ENCODE measurements at regions not wholly inside any gene's neighbourhood (a gene's known extent, or its start where the extent isn't known, plus 50 kb on each side); places are given as distances from the start of the nearest gene placed in this dataset.
A peak's percentile ranks its signal among the peaks of the same experiment; 100 is the strongest.
"Not testable (repeated sequence)": the region's sequence is repeated elsewhere in the genome, so short reads cannot be mapped to it uniquely, and the experiment has no call there.

GRCh38 chr21:5117666-5118295 lies 5403.6 kb upstream of the TPTE start:
- H3K27ac ChIP-seq; H3K9me3 ChIP-seq; H3K27me3 ChIP-seq; H3K36me3 ChIP-seq; H3K4me1 ChIP-seq (ENCODE audit: control insufficient read depth in 1 of 2, insufficient read depth in 1 of 2, low read depth in 1 of 2, low read length in 1 of 2); H3K4me3 ChIP-seq (ENCODE audit: low read depth in 1 of 2, low read length in 1 of 2): not testable (repeated sequence)

GRCh38 chr21:5118296-5118679 lies 5403.1 kb upstream of the TPTE start:
- H3K4me3 ChIP-seq (ENCODE audit: low read depth in 1 of 2, low read length in 1 of 2); H3K27ac ChIP-seq; H3K9me3 ChIP-seq; H3K36me3 ChIP-seq; H3K27me3 ChIP-seq; H3K4me1 ChIP-seq (ENCODE audit: control insufficient read depth in 1 of 2, insufficient read depth in 1 of 2, low read depth in 1 of 2, low read length in 1 of 2): not testable (repeated sequence)

- H3K27ac ChIP-seq; H3K9me3 ChIP-seq; H3K36me3 ChIP-seq; H3K27me3 ChIP-seq; H3K4me3 ChIP-seq (ENCODE audit: low read depth in 1 of 2, low read length in 1 of 2); H3K4me1 ChIP-seq (ENCODE audit: control insufficient read depth in 1 of 2, insufficient read depth in 1 of 2, low read depth in 1 of 2, low read length in 1 of 2): not testable (repeated sequence)
Measured at GRCh38 chr21:5119179-5119578, 5402.2 kb upstream of the TPTE start.

- H3K27me3 ChIP-seq; H3K4me1 ChIP-seq (ENCODE audit: control insufficient read depth in 1 of 2, insufficient read depth in 1 of 2, low read depth in 1 of 2, low read length in 1 of 2); H3K9me3 ChIP-seq; H3K36me3 ChIP-seq; H3K27ac ChIP-seq; H3K4me3 ChIP-seq (ENCODE audit: low read depth in 1 of 2, low read length in 1 of 2): not testable (repeated sequence)
Measured at GRCh38 chr21:5121399-5121798, 5400.0 kb upstream of the TPTE start.

- H3K36me3 ChIP-seq; H3K4me3 ChIP-seq (ENCODE audit: low read depth in 1 of 2, low read length in 1 of 2); H3K27ac ChIP-seq; H3K9me3 ChIP-seq; H3K4me1 ChIP-seq (ENCODE audit: control insufficient read depth in 1 of 2, insufficient read depth in 1 of 2, low read depth in 1 of 2, low read length in 1 of 2); H3K27me3 ChIP-seq: not testable (repeated sequence)
Measured at GRCh38 chr21:5121849-5122248, 5399.5 kb upstream of the TPTE start.

GRCh38 chr21:5123655-5124054 lies 5397.7 kb upstream of the TPTE start:
- not testable (repeated sequence) for H3K4me3 ChIP-seq (ENCODE audit: low read depth in 1 of 2, low read length in 1 of 2); H3K27me3 ChIP-seq
- TF ChIP-seq CTCF (IDR thresholded peaks at IDR 0.05) = peak; percentile 51

GRCh38 chr21:5128261-5128660 lies 5393.1 kb upstream of the TPTE start:
- H3K27ac ChIP-seq; H3K27me3 ChIP-seq; H3K4me1 ChIP-seq (ENCODE audit: control insufficient read depth in 1 of 2, insufficient read depth in 1 of 2, low read depth in 1 of 2, low read length in 1 of 2); H3K36me3 ChIP-seq; H3K9me3 ChIP-seq: not testable (repeated sequence)
- H3K4me3 ChIP-seq (ENCODE audit: low read depth in 1 of 2, low read length in 1 of 2) = peak overlapping the region; percentile 50 to 53

More at GRCh38 chr21:5123655-5124054, 5397.7 kb upstream of the TPTE start:
- not testable (repeated sequence) for H3K27ac ChIP-seq; H3K4me1 ChIP-seq (ENCODE audit: control insufficient read depth in 1 of 2, insufficient read depth in 1 of 2, low read depth in 1 of 2, low read length in 1 of 2); H3K36me3 ChIP-seq; H3K9me3 ChIP-seq

- not testable (repeated sequence) for H3K4me1 ChIP-seq (ENCODE audit: control insufficient read depth in 1 of 2, insufficient read depth in 1 of 2, low read depth in 1 of 2, low read length in 1 of 2)
Measured at GRCh38 chr21:5133824-5134223, 5387.6 kb upstream of the TPTE start.

GRCh38 chr21:5136406-5136805 lies 5385.0 kb upstream of the TPTE start:
- H3K27me3 ChIP-seq; H3K36me3 ChIP-seq; H3K27ac ChIP-seq; H3K9me3 ChIP-seq; H3K4me1 ChIP-seq (ENCODE audit: control insufficient read depth in 1 of 2, insufficient read depth in 1 of 2, low read depth in 1 of 2, low read length in 1 of 2); H3K4me3 ChIP-seq (ENCODE audit: low read depth in 1 of 2, low read length in 1 of 2): not testable (repeated sequence)

More at GRCh38 chr21:5133824-5134223, 5387.6 kb upstream of the TPTE start:
- not testable (repeated sequence) for H3K27ac ChIP-seq; H3K4me3 ChIP-seq (ENCODE audit: low read depth in 1 of 2, low read length in 1 of 2); H3K9me3 ChIP-seq; H3K36me3 ChIP-seq; H3K27me3 ChIP-seq

- not testable (repeated sequence) for H3K9me3 ChIP-seq; H3K27ac ChIP-seq; H3K36me3 ChIP-seq; H3K4me3 ChIP-seq (ENCODE audit: low read depth in 1 of 2, low read length in 1 of 2); H3K27me3 ChIP-seq; H3K4me1 ChIP-seq (ENCODE audit: control insufficient read depth in 1 of 2, insufficient read depth in 1 of 2, low read depth in 1 of 2, low read length in 1 of 2)
Measured at GRCh38 chr21:5137006-5137405, 5384.4 kb upstream of the TPTE start.

GRCh38 chr21:5138687-5139086 lies 5382.7 kb upstream of the TPTE start:
- H3K27ac ChIP-seq; H3K4me1 ChIP-seq (ENCODE audit: control insufficient read depth in 1 of 2, insufficient read depth in 1 of 2, low read depth in 1 of 2, low read length in 1 of 2); H3K36me3 ChIP-seq; H3K27me3 ChIP-seq; H3K4me3 ChIP-seq (ENCODE audit: low read depth in 1 of 2, low read length in 1 of 2); H3K9me3 ChIP-seq: not testable (repeated sequence)

- H3K27ac ChIP-seq; H3K27me3 ChIP-seq; H3K4me1 ChIP-seq (ENCODE audit: control insufficient read depth in 1 of 2, insufficient read depth in 1 of 2, low read depth in 1 of 2, low read length in 1 of 2); H3K4me3 ChIP-seq (ENCODE audit: low read depth in 1 of 2, low read length in 1 of 2); H3K36me3 ChIP-seq; H3K9me3 ChIP-seq: not testable (repeated sequence)
Measured at GRCh38 chr21:5139528-5139927, 5381.9 kb upstream of the TPTE start.

GRCh38 chr21:5143011-5143410 lies 5378.4 kb upstream of the TPTE start:
- not testable (repeated sequence) for H3K4me3 ChIP-seq (ENCODE audit: low read depth in 1 of 2, low read length in 1 of 2); H3K4me1 ChIP-seq (ENCODE audit: control insufficient read depth in 1 of 2, insufficient read depth in 1 of 2, low read depth in 1 of 2, low read length in 1 of 2); H3K27me3 ChIP-seq; H3K9me3 ChIP-seq; H3K27ac ChIP-seq; H3K36me3 ChIP-seq

- H3K27ac ChIP-seq; H3K9me3 ChIP-seq; H3K4me1 ChIP-seq (ENCODE audit: control insufficient read depth in 1 of 2, insufficient read depth in 1 of 2, low read depth in 1 of 2, low read length in 1 of 2); H3K36me3 ChIP-seq; H3K4me3 ChIP-seq (ENCODE audit: low read depth in 1 of 2, low read length in 1 of 2); H3K27me3 ChIP-seq: not testable (repeated sequence)
Measured at GRCh38 chr21:5144731-5145130, 5376.7 kb upstream of the TPTE start.

All from neutrophil (primary cell).